ENCODE measurements at regions not wholly inside any gene's neighbourhood (a gene's known extent, or its start where the extent isn't known, plus 50 kb on each side); places are given as distances from the start of the nearest gene placed in this dataset.

GRCh38 chr16:85400305-85401205 is 212.6 kb upstream of the GSE1 start:
- Histone ChIP-seq H4K20me1 (ENCODE audit: insufficient read depth) (no peaks in the 10 kb centered on the region), H3K9me3 (no peaks in the 10 kb centered on the region), H3K9ac (no peak overlapping the region), H3K4me2 (no peak overlapping the region), H3K36me3 (replicated peaks in 1 of 2; ENCODE audit: control insufficient read depth in 1 of 2, insufficient read depth in 2 of 2, low read length in 1 of 2) (no peaks in the 10 kb centered on the region), H3K79me2 (ENCODE audit: insufficient read depth) (peaks cover 11% of the 10 kb centered on the region; the same call in 1 of the 2 replicates), H2AFZ (ENCODE audit: low read depth) (no peak overlapping the region), H3K27me3 (ENCODE audit: insufficient read depth) (no peaks in the 10 kb centered on the region), H3K9me2 (no peaks in the 10 kb centered on the region), H3F3A (replicated peaks; ENCODE audit: insufficient read depth) (peaks cover 7% of the 10 kb centered on the region), H3K4me3 (ENCODE audit: low read depth in 2 of 2, low read length in 1 of 2) (no peak overlapping the region), H3K4me1 (ENCODE audit: control insufficient read depth in 1 of 2, insufficient read depth in 2 of 2, low read depth in 1 of 2, low read length in 1 of 2) (peaks cover 22 to 34% of the 10 kb centered on the region in 2 experiments), H3K27ac (ENCODE audit: low read depth in 2 of 2, low read length in 1 of 2) (no peak overlapping the region)
- ChIA-PET CTCF (interaction anchor here (1.1 kb wide), 1 partner anchor 28 kb away, joined by 3 read pairs; no protein-coding TSS in a partner anchor), POLR2A (interaction anchor here (1.0 kb wide), 1 partner anchor 48 kb away, joined by 3 read pairs; no protein-coding TSS in a partner anchor)
- DNase-seq, result no peak
- 90% methylated on average over 21 of the region's 25 CpGs for WGBS (ENCODE audit: low lambda C conversion rate)
- TF ChIP-seq TEAD4 (IDR thresholded peaks at IDR 0.05; ENCODE audit: borderline replicate concordance, insufficient read depth), result no peak
- TF ChIP-seq, protein P1, sequence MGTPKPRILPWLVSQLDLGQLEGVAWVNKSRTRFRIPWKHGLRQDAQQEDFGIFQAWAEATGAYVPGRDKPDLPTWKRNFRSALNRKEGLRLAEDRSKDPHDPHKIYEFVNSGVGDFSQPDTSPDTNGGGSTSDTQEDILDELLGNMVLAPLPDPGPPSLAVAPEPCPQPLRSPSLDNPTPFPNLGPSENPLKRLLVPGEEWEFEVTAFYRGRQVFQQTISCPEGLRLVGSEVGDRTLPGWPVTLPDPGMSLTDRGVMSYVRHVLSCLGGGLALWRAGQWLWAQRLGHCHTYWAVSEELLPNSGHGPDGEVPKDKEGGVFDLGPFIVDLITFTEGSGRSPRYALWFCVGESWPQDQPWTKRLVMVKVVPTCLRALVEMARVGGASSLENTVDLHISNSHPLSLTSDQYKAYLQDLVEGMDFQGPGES (IDR thresholded peaks at IDR 0.05; ENCODE audit: low read depth, low read length), result no peak
- TF ChIP-seq POLR2AphosphoS5 (IDR thresholded peaks at IDR 0.05; ENCODE audit: low read depth, low read length), result no peak
- TF ChIP-seq YY1 (IDR thresholded peaks at IDR 0.05; ENCODE audit: low read depth), result no peak
- TF ChIP-seq FOXM1 (IDR thresholded peaks at IDR 0.05; ENCODE audit: low read depth), result no peak
- TF ChIP-seq FOSL2 (IDR thresholded peaks at IDR 0.05; ENCODE audit: borderline replicate concordance, low read depth), result no peak
- no peak for TF ChIP-seq EZH2phosphoT487 (IDR thresholded peaks at IDR 0.05; ENCODE audit: borderline replicate concordance, low read depth)
- no peak for TF ChIP-seq ELF1 (IDR thresholded peaks at IDR 0.05)
- no peak for TF ChIP-seq RXRA (IDR thresholded peaks at IDR 0.05; ENCODE audit: borderline replicate concordance, low read depth)
- TF ChIP-seq JUND (IDR thresholded peaks at IDR 0.05), result no peak
- no peak for TF ChIP-seq FOXJ3 (CRISPR knock-in tag; IDR thresholded peaks at IDR 0.05)
- no peak for TF ChIP-seq CHD2 (IDR thresholded peaks at IDR 0.05; ENCODE audit: low read length, partially characterized antibody)
- TF ChIP-seq EP300 (IDR thresholded peaks at IDR 0.05; ENCODE audit: borderline replicate concordance in 1 of 2, low read depth in 1 of 2, low read length in 1 of 2), result no peak

- Histone ChIP-seq H3K79me2 (ENCODE audit: insufficient read depth) (peaks cover 11% of the 10 kb centered on the region; the same call in 1 of the 2 replicates), H3K36me3 (replicated peaks in 1 of 2; ENCODE audit: control insufficient read depth in 1 of 2, insufficient read depth in 2 of 2, low read length in 1 of 2) (no peaks in the 10 kb centered on the region), H3K27me3 (ENCODE audit: insufficient read depth) (no peaks in the 10 kb centered on the region), H3K4me1 (ENCODE audit: control insufficient read depth in 1 of 2, insufficient read depth in 2 of 2, low read depth in 1 of 2, low read length in 1 of 2) (peaks cover 15 to 25% of the 10 kb centered on the region in 2 experiments; a peak in 3 of 4 replicates), H2AFZ (ENCODE audit: low read depth) (no peak overlapping the region), H3K9me3 (no peaks in the 10 kb centered on the region), H3K4me3 (ENCODE audit: low read depth in 2 of 2, low read length in 1 of 2) (no peak overlapping the region), H3K9ac (no peak overlapping the region), H3K27ac (ENCODE audit: low read depth in 2 of 2, low read length in 1 of 2) (no peak overlapping the region; a peak in 1 of 4 replicates), H4K20me1 (ENCODE audit: insufficient read depth) (no peaks in the 10 kb centered on the region), H3F3A (replicated peaks; ENCODE audit: insufficient read depth) (peaks cover 7% of the 10 kb centered on the region), H3K9me2 (no peaks in the 10 kb centered on the region), H3K4me2 (no peak overlapping the region)
- DNase-seq, result no peak
- 90% methylated on average over 12 of the region's 16 CpGs for WGBS (ENCODE audit: low lambda C conversion rate)
- ChIA-PET POLR2A (interaction anchor here (1.0 kb wide), 1 partner anchor 47 kb away, joined by 3 read pairs; no protein-coding TSS in a partner anchor), CTCF (interaction anchor here (1.3 to 2.7 kb wide), 4 partner anchors 14 to 54 kb away, joined by 3 to 17 read pairs (median 10); no protein-coding TSS in a partner anchor)
- TF ChIP-seq EP300 (IDR thresholded peaks at IDR 0.05; ENCODE audit: borderline replicate concordance in 1 of 2, low read depth in 1 of 2, low read length in 1 of 2), result no peak
- TF ChIP-seq, protein P2, sequence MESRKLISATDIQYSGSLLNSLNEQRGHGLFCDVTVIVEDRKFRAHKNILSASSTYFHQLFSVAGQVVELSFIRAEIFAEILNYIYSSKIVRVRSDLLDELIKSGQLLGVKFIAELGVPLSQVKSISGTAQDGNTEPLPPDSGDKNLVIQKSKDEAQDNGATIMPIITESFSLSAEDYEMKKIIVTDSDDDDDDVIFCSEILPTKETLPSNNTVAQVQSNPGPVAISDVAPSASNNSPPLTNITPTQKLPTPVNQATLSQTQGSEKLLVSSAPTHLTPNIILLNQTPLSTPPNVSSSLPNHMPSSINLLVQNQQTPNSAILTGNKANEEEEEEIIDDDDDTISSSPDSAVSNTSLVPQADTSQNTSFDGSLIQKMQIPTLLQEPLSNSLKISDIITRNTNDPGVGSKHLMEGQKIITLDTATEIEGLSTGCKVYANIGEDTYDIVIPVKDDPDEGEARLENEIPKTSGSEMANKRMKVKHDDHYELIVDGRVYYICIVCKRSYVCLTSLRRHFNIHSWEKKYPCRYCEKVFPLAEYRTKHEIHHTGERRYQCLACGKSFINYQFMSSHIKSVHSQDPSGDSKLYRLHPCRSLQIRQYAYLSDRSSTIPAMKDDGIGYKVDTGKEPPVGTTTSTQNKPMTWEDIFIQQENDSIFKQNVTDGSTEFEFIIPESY (IDR thresholded peaks at IDR 0.05; ENCODE audit: borderline replicate concordance, low read depth), result no peak
- TF ChIP-seq, protein P3, sequence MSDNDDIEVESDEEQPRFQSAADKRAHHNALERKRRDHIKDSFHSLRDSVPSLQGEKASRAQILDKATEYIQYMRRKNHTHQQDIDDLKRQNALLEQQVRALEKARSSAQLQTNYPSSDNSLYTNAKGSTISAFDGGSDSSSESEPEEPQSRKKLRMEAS (IDR thresholded peaks at IDR 0.05; ENCODE audit: low read depth), result no peak
- no peak for TF ChIP-seq FOSL2 (IDR thresholded peaks at IDR 0.05; ENCODE audit: borderline replicate concordance, low read depth)
- TF ChIP-seq TAF1 (IDR thresholded peaks at IDR 0.05; ENCODE audit: borderline replicate concordance, low read depth, low read length), result no peak
- no peak for TF ChIP-seq NRF1 (IDR thresholded peaks at IDR 0.05; ENCODE audit: low read depth, low read length)
- TF ChIP-seq, protein P4, sequence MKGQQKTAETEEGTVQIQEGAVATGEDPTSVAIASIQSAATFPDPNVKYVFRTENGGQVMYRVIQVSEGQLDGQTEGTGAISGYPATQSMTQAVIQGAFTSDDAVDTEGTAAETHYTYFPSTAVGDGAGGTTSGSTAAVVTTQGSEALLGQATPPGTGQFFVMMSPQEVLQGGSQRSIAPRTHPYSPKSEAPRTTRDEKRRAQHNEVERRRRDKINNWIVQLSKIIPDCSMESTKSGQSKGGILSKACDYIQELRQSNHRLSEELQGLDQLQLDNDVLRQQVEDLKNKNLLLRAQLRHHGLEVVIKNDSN (IDR thresholded peaks at IDR 0.05; ENCODE audit: borderline replicate concordance, low read depth), result no peak
- TF ChIP-seq, protein P5, sequence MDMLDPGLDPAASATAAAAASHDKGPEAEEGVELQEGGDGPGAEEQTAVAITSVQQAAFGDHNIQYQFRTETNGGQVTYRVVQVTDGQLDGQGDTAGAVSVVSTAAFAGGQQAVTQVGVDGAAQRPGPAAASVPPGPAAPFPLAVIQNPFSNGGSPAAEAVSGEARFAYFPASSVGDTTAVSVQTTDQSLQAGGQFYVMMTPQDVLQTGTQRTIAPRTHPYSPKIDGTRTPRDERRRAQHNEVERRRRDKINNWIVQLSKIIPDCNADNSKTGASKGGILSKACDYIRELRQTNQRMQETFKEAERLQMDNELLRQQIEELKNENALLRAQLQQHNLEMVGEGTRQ (IDR thresholded peaks at IDR 0.05; ENCODE audit: borderline replicate concordance, low read depth, low read length), result no peak
- no peak for TF ChIP-seq TCF12 (IDR thresholded peaks at IDR 0.05)
Observed at GRCh38 chr16:85401370-85401916, 211.7 kb upstream of the GSE1 start.
